Peyer's patch (tissue), 4 donors: ENCODE measurements at regions not wholly inside any gene's neighbourhood (a gene's known extent, or its start where the extent isn't known, plus 50 kb on each side); places are given as distances from the start of the nearest gene placed in this dataset.

ENCODE experiments used
- DNase-seq, 3 donors: peaks; one replicate each; pipeline ENCODE4 v3.0.0-alpha.2; 2017 to 2019
- H3K27ac ChIP-seq, 4 donors: fragments of 200-600 bp; sonication (generic); one replicate each; pipeline ENCODE4 v1.5.1; 2016 to 2019
- H3K27me3 ChIP-seq, 2 donors: fragments of 200-600 bp; sonication (generic); one replicate each; pipeline ENCODE4 v1.5.1; 2019
- H3K36me3 ChIP-seq, 3 donors: fragments of 200-600 bp; sonication (generic); one replicate each; pipeline ENCODE4 v1.5.1; 2016 to 2019
- H3K4me1 ChIP-seq, 4 donors: fragments of 200-600 bp; sonication (generic); one replicate each; pipeline ENCODE4 v1.5.1; 2016 to 2019
- H3K4me3 ChIP-seq, 4 donors: fragments of 200-600 bp; sonication (generic); 1 replicate in 3 of 4; 2 replicates in 1 of 4; pipeline ENCODE4 v1.5.1; 2016 to 2019; ENCODE audit warnings: mild to moderate bottlenecking in 1 of 4
- H3K9me3 ChIP-seq, 4 donors: fragments of 200-600 bp; sonication (generic); one replicate each; pipeline ENCODE4 v1.5.1; 2016 to 2019; ENCODE audit warnings: mild to moderate bottlenecking in 1 of 4
- CTCF ChIP-seq, 6 experiments: fragments of 450-650 bp in 4 of 6; fragments of 200-600 bp in 2 of 6; sonication (generic) in 1 of 6; IDR thresholded peaks; one replicate each; pipeline ENCODE4 v1.5.1; 2017 to 2019; ENCODE audit warnings: antibody characterized with exemption in 6 of 6, mild to moderate bottlenecking in 3 of 6, moderate library complexity in 1 of 6
- POLR2A ChIP-seq, 2 donors: fragments of 450-650 bp; IDR thresholded peaks; one replicate each; pipeline ENCODE4 v1.5.1; 2017; ENCODE audit warnings: antibody characterized with exemption in 2 of 2, mild to moderate bottlenecking in 2 of 2, moderate library complexity in 2 of 2

GRCh38 chr21:16777041-16777720, 735.7 kb upstream of the CXADR start:
- H3K27ac ChIP-seq = no peak overlapping the region
- H3K4me1 ChIP-seq = no peaks in the 10 kb centered on the region
- H3K36me3 ChIP-seq = no peaks in the 10 kb centered on the region
- H3K9me3 ChIP-seq = no peaks in the 10 kb centered on the region
- no peak for DNase-seq
- TF ChIP-seq POLR2A (IDR thresholded peaks at IDR 0.05) = no peak
- TF ChIP-seq CTCF (IDR thresholded peaks at IDR 0.05) = no peak
- H3K4me3 ChIP-seq = no peak overlapping the region
- H3K27me3 ChIP-seq = no peaks in the 10 kb centered on the region

GRCh38 chr21:16788584-16788983, 724.3 kb upstream of the CXADR start:
- no peak for DNase-seq
- H3K4me3 ChIP-seq = no peak overlapping the region

GRCh38 chr21:16789636-16790035, 723.2 kb upstream of the CXADR start:
- TF ChIP-seq POLR2A (IDR thresholded peaks at IDR 0.05) (no peak), CTCF (IDR thresholded peaks at IDR 0.05) (no peak)
- no peak for DNase-seq
- no peaks in the 10 kb centered on the region for H3K4me1 ChIP-seq

More at GRCh38 chr21:16788584-16788983, 724.3 kb upstream of the CXADR start:
- no peak for TF ChIP-seq POLR2A (IDR thresholded peaks at IDR 0.05)
- no peak for TF ChIP-seq CTCF (IDR thresholded peaks at IDR 0.05)
- Histone ChIP-seq H3K27ac (no peak overlapping the region), H3K36me3 (no peaks in the 10 kb centered on the region), H3K27me3 (no peaks in the 10 kb centered on the region), H3K9me3 (no peaks in the 10 kb centered on the region), H3K4me1 (no peaks in the 10 kb centered on the region)

GRCh38 chr21:16792101-16792500, 720.7 kb upstream of the CXADR start:
- Histone ChIP-seq H3K36me3 (no peaks in the 10 kb centered on the region), H3K4me1 (no peaks in the 10 kb centered on the region), H3K4me3 (no peak overlapping the region), H3K27ac (no peak overlapping the region), H3K9me3 (no peaks in the 10 kb centered on the region), H3K27me3 (no peaks in the 10 kb centered on the region)
- no peak for TF ChIP-seq CTCF (IDR thresholded peaks at IDR 0.05)
- no peak for TF ChIP-seq POLR2A (IDR thresholded peaks at IDR 0.05)
- no peak for DNase-seq

More at GRCh38 chr21:16789636-16790035, 723.2 kb upstream of the CXADR start:
- Histone ChIP-seq H3K27ac (no peak overlapping the region), H3K9me3 (no peaks in the 10 kb centered on the region), H3K27me3 (no peaks in the 10 kb centered on the region), H3K36me3 (no peaks in the 10 kb centered on the region), H3K4me3 (no peak overlapping the region)

GRCh38 chr21:16794950-16795349, 717.9 kb upstream of the CXADR start:
- Histone ChIP-seq H3K9me3 (no peaks in the 10 kb centered on the region), H3K4me3 (no peak overlapping the region), H3K4me1 (no peaks in the 10 kb centered on the region), H3K27ac (no peak overlapping the region), H3K36me3 (no peaks in the 10 kb centered on the region), H3K27me3 (no peaks in the 10 kb centered on the region)
- DNase-seq = no peak
- TF ChIP-seq CTCF (IDR thresholded peaks at IDR 0.05) (no peak), POLR2A (IDR thresholded peaks at IDR 0.05) (no peak)

- no peak for TF ChIP-seq POLR2A (IDR thresholded peaks at IDR 0.05)
- no peak for TF ChIP-seq CTCF (IDR thresholded peaks at IDR 0.05)
- Histone ChIP-seq H3K4me3 (no peak overlapping the region), H3K36me3 (no peaks in the 10 kb centered on the region), H3K9me3 (no peaks in the 10 kb centered on the region), H3K27ac (no peak overlapping the region), H3K27me3 (no peaks in the 10 kb centered on the region), H3K4me1 (no peaks in the 10 kb centered on the region)
- DNase-seq = no peak
These were observed 716.1 kb upstream of the CXADR start for GRCh38 chr21:16796776-16797175.
